DND-41 (cell line): ENCODE measurements at regions not wholly inside any gene's neighbourhood (a gene's known extent, or its start where the extent isn't known, plus 50 kb on each side); places are given as distances from the start of the nearest gene placed in this dataset.
"Not testable (repeated sequence)": the region's sequence is repeated elsewhere in the genome, so short reads cannot be mapped to it uniquely, and the experiment has no call there.

Source experiments
- ATAC-seq: fragments of 200-7000 bp; cut with Tn5 transposase; 3 replicates; pipeline ENCODE4 v1.9.1; 2021; ENCODE audit warnings: low read depth; ENCODE audit not compliant: insufficient read depth
- DNase-seq: peaks from one replicate; pipeline ENCODE4 v3.0.0-alpha.2; 2020
- H2AFZ ChIP-seq: 2 replicates; pipeline ENCODE4 v1.6.0; 2012; ENCODE audit warnings: low read depth, low read length
- H3K27ac ChIP-seq: 2 replicates; pipeline ENCODE4 v1.5.1; 2012; ENCODE audit warnings: low read length, inconsistent platforms
- H3K27me3 ChIP-seq: fragments of 200-600 bp; sonication (generic); 2 replicates; pipeline ENCODE4 v1.6.0; 2012; ENCODE audit warnings: low read length, mild to moderate bottlenecking, inconsistent platforms; ENCODE audit not compliant: insufficient read depth, poor library complexity
- H3K36me3 ChIP-seq: 2 replicates; pipeline ENCODE4 v1.5.1; 2012; ENCODE audit warnings: low read length, inconsistent platforms; ENCODE audit not compliant: insufficient read depth
- H3K4me1 ChIP-seq: 2 replicates; pipeline ENCODE4 v1.5.1; 2012; ENCODE audit warnings: mild to moderate bottlenecking, low read length; ENCODE audit not compliant: insufficient read depth
- H3K4me2 ChIP-seq: 2 replicates; pipeline ENCODE4 v1.6.0; 2012; ENCODE audit warnings: mild to moderate bottlenecking, moderate library complexity, low read length, inconsistent platforms; ENCODE audit not compliant: insufficient read depth
- H3K4me3 ChIP-seq, 2 experiments: fragments of 200-600 bp in 1 of 2; shearing (Covaris generic) in 1 of 2; 2 replicates each; pipeline ENCODE4 v1.5.1; 2012 to 2016; ENCODE audit warnings: inconsistent platforms in 2 of 2, low read length in 2 of 2, mild to moderate bottlenecking in 2 of 2, low read depth in 1 of 2, moderate library complexity in 1 of 2
- H3K79me2 ChIP-seq: 2 replicates; pipeline ENCODE4 v1.6.0; 2012; ENCODE audit warnings: low read length, inconsistent platforms; ENCODE audit not compliant: insufficient read depth
- H3K9ac ChIP-seq: 2 replicates; pipeline ENCODE4 v1.6.0; 2012; ENCODE audit warnings: low read depth, mild to moderate bottlenecking, inconsistent platforms, low read length, moderate library complexity
- H3K9me3 ChIP-seq: 2 replicates; pipeline ENCODE4 v1.5.1; 2012; ENCODE audit warnings: low read length, moderate library complexity, mild to moderate bottlenecking, inconsistent platforms; ENCODE audit not compliant: insufficient read depth, severe bottlenecking
- H4K20me1 ChIP-seq: 2 replicates; pipeline ENCODE4 v1.6.0; 2012; ENCODE audit warnings: low read length; ENCODE audit not compliant: insufficient read depth
- CTCF ChIP-seq: IDR thresholded peaks from 2 replicates; pipeline ENCODE4 v1.5.1; 2012; ENCODE audit warnings: borderline replicate concordance, low read length, moderate library complexity, mild to moderate bottlenecking; ENCODE audit not compliant: poor library complexity, severe bottlenecking; ENCODE audit errors: extremely low read depth
- EZH2 ChIP-seq: IDR thresholded peaks from 3 replicates; pipeline ENCODE4 v1.6.1; 2012; ENCODE audit warnings: borderline replicate concordance, low read depth, mild to moderate bottlenecking, moderate library complexity, low read length, inconsistent platforms; ENCODE audit not compliant: severe bottlenecking

GRCh38 chr2:47628904-47629303 is 58.1 kb upstream of the KCNK12 start:
- Histone ChIP-seq H3K9ac (no peak overlapping the region), H3K36me3 (no peaks in the 10 kb centered on the region), H3K79me2 (no peaks in the 10 kb centered on the region), H3K27me3 (no peaks in the 10 kb centered on the region), H3K27ac (no peak overlapping the region), H3K9me3 (no peaks in the 10 kb centered on the region), H3K4me2 (no peak overlapping the region), H3K4me1 (no peaks in the 10 kb centered on the region), H2AFZ (no peak overlapping the region), H3K4me3 (no peak overlapping the region), H4K20me1 (no peaks in the 10 kb centered on the region)
- TF ChIP-seq EZH2, result no peak
- no peak for DNase-seq
- ATAC-seq, result no peak

- H3K9ac ChIP-seq, result no peak overlapping the region
- H3K9me3 ChIP-seq, result no peaks in the 10 kb centered on the region
- no peaks in the 10 kb centered on the region for H3K36me3 ChIP-seq
- ATAC-seq, result no peak
- H3K4me2 ChIP-seq, result no peak overlapping the region
- TF ChIP-seq EZH2 (no peak), CTCF (no peak)
- no peaks in the 10 kb centered on the region for H3K27me3 ChIP-seq
- DNase-seq, result no peak
- no peaks in the 10 kb centered on the region for H3K79me2 ChIP-seq
- H3K4me1 ChIP-seq, result no peaks in the 10 kb centered on the region
- no peak overlapping the region for H2AFZ ChIP-seq
- H3K27ac ChIP-seq, result no peak overlapping the region
- no peak overlapping the region for H3K4me3 ChIP-seq
- no peaks in the 10 kb centered on the region for H4K20me1 ChIP-seq
These were observed 55.9 kb upstream of the KCNK12 start for GRCh38 chr2:47626664-47627063.

GRCh38 chr2:47623140-47623539 is 52.4 kb upstream of the KCNK12 start:
- H4K20me1 ChIP-seq, H3K4me2 ChIP-seq, H3K9me3 ChIP-seq, H3K36me3 ChIP-seq, H3K27ac ChIP-seq, DNase-seq, ATAC-seq, H3K9ac ChIP-seq, H3K4me1 ChIP-seq, H3K79me2 ChIP-seq, H3K27me3 ChIP-seq, H2AFZ ChIP-seq, H3K4me3 ChIP-seq: not testable (repeated sequence)

GRCh38 chr2:47620770-47621437 is 50.1 kb upstream of the KCNK12 start:
- H3K4me3 ChIP-seq, result no peak overlapping the region
- TF ChIP-seq CTCF (no peak), EZH2 (no peak)
- no peaks in the 10 kb centered on the region for H4K20me1 ChIP-seq
- no peak overlapping the region for H3K4me2 ChIP-seq
- no peaks in the 10 kb centered on the region for H3K36me3 ChIP-seq
- no peak overlapping the region for H2AFZ ChIP-seq
- DNase-seq, result no peak
- no peaks in the 10 kb centered on the region for H3K79me2 ChIP-seq
- no peaks in the 10 kb centered on the region for H3K9me3 ChIP-seq
- H3K27me3 ChIP-seq, result no peaks in the 10 kb centered on the region
- no peaks in the 10 kb centered on the region for H3K4me1 ChIP-seq
- H3K27ac ChIP-seq, result no peak overlapping the region
- H3K9ac ChIP-seq, result no peak overlapping the region
- ATAC-seq, result no peak
